SKM-1 (cell line): ENCODE measurements at regions not wholly inside any gene's neighbourhood (a gene's known extent, or its start where the extent isn't known, plus 50 kb on each side); places are given as distances from the start of the nearest gene placed in this dataset.
A peak's percentile ranks its signal among the peaks of the same experiment; 100 is the strongest.
"Not testable (repeated sequence)": the region's sequence is repeated elsewhere in the genome, so short reads cannot be mapped to it uniquely, and the experiment has no call there.

ENCODE experiments used
- DNase-seq: peaks from one replicate; lab custom pipeline; 2025; ENCODE audit not compliant: unreplicated experiment; lab: John Stamatoyannopoulos, UW

GRCh38 chr4:154907345-154908045 is 126.4 kb downstream of the RBM46 start:
- not testable (repeated sequence) for DNase-seq

- no peak for DNase-seq
Measured at GRCh38 chr4:154908168-154908567, 127.1 kb downstream of the RBM46 start.

GRCh38 chr4:154911097-154911496 is 130.0 kb downstream of the RBM46 start:
- no peak for DNase-seq

GRCh38 chr4:154911608-154912098 is 130.6 kb downstream of the RBM46 start:
- DNase-seq: no peak

- no peak for DNase-seq
Measured at GRCh38 chr4:154916068-154916467, 135.0 kb downstream of the RBM46 start.

GRCh38 chr4:154927126-154927680 is 146.1 kb downstream of the RBM46 start:
- no peak for DNase-seq

- no peak for DNase-seq
Measured at GRCh38 chr4:154928640-154929257, 147.7 kb downstream of the RBM46 start.

- no peak for DNase-seq
Measured at GRCh38 chr4:154936873-154937272, 155.8 kb downstream of the RBM46 start.

GRCh38 chr4:154939851-154940250 is 158.8 kb downstream of the RBM46 start:
- no peak for DNase-seq

GRCh38 chr4:154942176-154942575 is 161.1 kb downstream of the RBM46 start:
- no peak for DNase-seq

- DNase-seq: no peak
Measured at GRCh38 chr4:154944996-154945395, 163.9 kb downstream of the RBM46 start.

GRCh38 chr4:154946113-154946512 is 165.0 kb downstream of the RBM46 start:
- peak; percentile 3 for DNase-seq

GRCh38 chr4:154953691-154954090 is 172.6 kb downstream of the RBM46 start:
- no peak for DNase-seq

- DNase-seq: no peak
Measured at GRCh38 chr4:154954117-154954516, 173.0 kb downstream of the RBM46 start.

GRCh38 chr4:154958121-154958520 is 177.0 kb downstream of the RBM46 start:
- DNase-seq: no peak

- no peak for DNase-seq
Measured at GRCh38 chr4:154958621-154959358, 177.7 kb downstream of the RBM46 start.

- DNase-seq: no peak
Measured at GRCh38 chr4:154959756-154960155, 178.7 kb downstream of the RBM46 start.

- no peak for DNase-seq
Measured at GRCh38 chr4:154960476-154960875, 179.4 kb downstream of the RBM46 start.

GRCh38 chr4:154961263-154961662 is 180.2 kb downstream of the RBM46 start:
- no peak for DNase-seq

- no peak for DNase-seq
Measured at GRCh38 chr4:154973244-154974035, 192.4 kb downstream of the RBM46 start.

- no peak for DNase-seq
Measured at GRCh38 chr4:154977228-154977627, 196.2 kb downstream of the RBM46 start.
